Thyroid gland (tissue), 4 donors: ENCODE measurements at regions not wholly inside any gene's neighbourhood (a gene's known extent, or its start where the extent isn't known, plus 50 kb on each side); places are given as distances from the start of the nearest gene placed in this dataset.
"Not testable (repeated sequence)": the region's sequence is repeated elsewhere in the genome, so short reads cannot be mapped to it uniquely, and the experiment has no call there.

Experiments used
- DNase-seq, 2 donors: peaks; one replicate each; pipeline ENCODE4 v3.0.0-alpha.2; 2019
- H3K27ac ChIP-seq, 3 donors: fragments of 200-600 bp; sonication (generic); 1 replicate in 2 of 3; 2 replicates in 1 of 3; pipeline ENCODE4 v1.5.1; 2016 to 2019; ENCODE audit warnings: mild to moderate bottlenecking in 1 of 3, moderate library complexity in 1 of 3
- H3K27me3 ChIP-seq: fragments of 200-600 bp; sonication (generic); one replicate; pipeline ENCODE4 v1.5.1; 2019
- H3K36me3 ChIP-seq, 2 donors: fragments of 200-600 bp; sonication (generic); one replicate each; pipeline ENCODE4 v1.5.1; 2016 to 2019
- H3K4me1 ChIP-seq, 2 donors: fragments of 200-600 bp; sonication (generic); one replicate each; pipeline ENCODE4 v1.5.1; 2017 to 2019
- H3K4me3 ChIP-seq, 3 donors: fragments of 200-600 bp; sonication (generic); replicated peaks in 1 of 3; 1 replicate in 2 of 3; 2 replicates in 1 of 3; pipeline ENCODE4 v1.5.1; 2016; ENCODE audit warnings: mild to moderate bottlenecking in 1 of 3
- H3K9me3 ChIP-seq: fragments of 200-600 bp; sonication (generic); one replicate; pipeline ENCODE4 v1.5.1; 2017
- CTCF ChIP-seq, 6 experiments: fragments of 200-600 bp in 3 of 6; fragments of 450-650 bp in 3 of 6; sonication (generic) in 3 of 6; IDR thresholded peaks; one replicate each; pipeline ENCODE4 v1.5.1; 2016 to 2019; ENCODE audit warnings: antibody characterized with exemption in 6 of 6, mild to moderate bottlenecking in 2 of 6, inconsistent platforms in 1 of 6, moderate library complexity in 1 of 6
- POLR2A ChIP-seq, 2 donors: fragments of 450-650 bp; IDR thresholded peaks; one replicate each; pipeline ENCODE4 v1.6.1; 2017; ENCODE audit warnings: antibody characterized with exemption in 2 of 2, mild to moderate bottlenecking in 2 of 2, moderate library complexity in 1 of 2
- WGBS, 2 donors: methylation state at CpG; one replicate each; pipeline ENCODE4 v1.1.5; 2017; 5-methylcytosine and 5-hydroxymethylcytosine counted together
- intact Hi-C: fragments of 100-400 bp; cut with DNase I; formaldehyde crosslinking; loops from one replicate; pipeline ENCODE4 v1.15.1; 2023

- WGBS, 2 donors, result 49 to 50% methylated on average over 2 of the region's 2 CpGs
These were observed 88.6 kb upstream of the FRMPD3 start for GRCh38 chrX:107360788-107361360.

GRCh38 chrX:107370185-107370584, 79.3 kb upstream of the FRMPD3 start:
- H3K4me3 ChIP-seq, intact Hi-C loops, H3K27ac ChIP-seq, H3K36me3 ChIP-seq, H3K27me3 ChIP-seq, H3K4me1 ChIP-seq, H3K9me3 ChIP-seq, DNase-seq: not testable (repeated sequence)
- 89 to 94% methylated on average over 3 of the region's 3 CpGs for WGBS, 2 donors

More at GRCh38 chrX:107360788-107361360, 88.6 kb upstream of the FRMPD3 start:
- no peak overlapping the region for H3K4me3 ChIP-seq
- H3K36me3 ChIP-seq, result no peaks in the 10 kb centered on the region
- H3K4me1 ChIP-seq, result no peaks in the 10 kb centered on the region
- no peaks in the 10 kb centered on the region for H3K27me3 ChIP-seq
- intact Hi-C loops, result no loop called here
- H3K27ac ChIP-seq, result no peak overlapping the region
- no peak for TF ChIP-seq POLR2A (IDR thresholded peaks at IDR 0.05)
- no peak for TF ChIP-seq CTCF (IDR thresholded peaks at IDR 0.05)
- no peak for DNase-seq
- H3K9me3 ChIP-seq, result no peaks in the 10 kb centered on the region

GRCh38 chrX:107374132-107374531, 75.3 kb upstream of the FRMPD3 start:
- H3K36me3 ChIP-seq, result no peaks in the 10 kb centered on the region
- H3K9me3 ChIP-seq, result no peaks in the 10 kb centered on the region
- H3K4me1 ChIP-seq, result no peaks in the 10 kb centered on the region
- no peak for TF ChIP-seq POLR2A (IDR thresholded peaks at IDR 0.05)
- no peaks in the 10 kb centered on the region for H3K27me3 ChIP-seq
- no peak for DNase-seq
- intact Hi-C loops, result no loop called here
- H3K27ac ChIP-seq, result no peak overlapping the region
- no peak overlapping the region for H3K4me3 ChIP-seq
- WGBS, 2 donors, result 64 to 100% methylated on average over 2 of the region's 2 CpGs

GRCh38 chrX:107374831-107375230, 74.6 kb upstream of the FRMPD3 start:
- Histone ChIP-seq H3K9me3 (no peaks in the 10 kb centered on the region), H3K27me3 (no peaks in the 10 kb centered on the region), H3K4me3 (no peak overlapping the region), H3K4me1 (no peaks in the 10 kb centered on the region), H3K36me3 (no peaks in the 10 kb centered on the region), H3K27ac (no peak overlapping the region)
- intact Hi-C loops, result no loop called here
- DNase-seq, result no peak
- TF ChIP-seq CTCF (IDR thresholded peaks at IDR 0.05) (no peak), POLR2A (IDR thresholded peaks at IDR 0.05) (no peak)

- H3K27ac ChIP-seq, H3K36me3 ChIP-seq, H3K4me1 ChIP-seq, intact Hi-C loops, H3K4me3 ChIP-seq, H3K9me3 ChIP-seq, H3K27me3 ChIP-seq, DNase-seq: not testable (repeated sequence)
These were observed 73.3 kb upstream of the FRMPD3 start for GRCh38 chrX:107376186-107376585.

GRCh38 chrX:107384397-107385105, 64.9 kb upstream of the FRMPD3 start:
- no peak overlapping the region for H3K4me3 ChIP-seq
- 71 to 76% methylated on average over 8 of the region's 8 CpGs for WGBS, 2 donors
- no peaks in the 10 kb centered on the region for H3K36me3 ChIP-seq
- H3K9me3 ChIP-seq, result no peaks in the 10 kb centered on the region
- intact Hi-C loops, result no loop called here
- H3K27me3 ChIP-seq, result no peaks in the 10 kb centered on the region
- H3K4me1 ChIP-seq, result no peaks in the 10 kb centered on the region
- no peak overlapping the region for H3K27ac ChIP-seq
- no peak for TF ChIP-seq POLR2A (IDR thresholded peaks at IDR 0.05)
- TF ChIP-seq CTCF (IDR thresholded peaks at IDR 0.05), result no peak
- no peak for DNase-seq
